ENCODE measurements at regions not wholly inside any gene's neighbourhood (a gene's known extent, or its start where the extent isn't known, plus 50 kb on each side); places are given as distances from the start of the nearest gene placed in this dataset.

- Histone ChIP-seq H3K27ac (ENCODE audit: low read depth, low read length) (no peak overlapping the region), H3K4me3 (ENCODE audit: low read length) (no peak overlapping the region), H3K27me3 (ENCODE audit: insufficient read depth, low read length, poor library complexity, severe bottlenecking) (no peaks in the 10 kb centered on the region), H3K36me3 (ENCODE audit: insufficient read depth, low read length) (no peaks in the 10 kb centered on the region), H3K9me3 (ENCODE audit: low read length) (no peaks in the 10 kb centered on the region), H3K4me1 (ENCODE audit: insufficient read depth, low read length) (no peaks in the 10 kb centered on the region)
- Mint-ChIP-seq H3K27ac (no peak overlapping the region), H3K9me3 (peaks cover 0 to 1% (median 0%) of the 10 kb centered on the region in 5 donors), H3K27me3 (no peaks in the 10 kb centered on the region), H3K4me3 (no peak overlapping the region), H3K4me1 (no peaks in the 10 kb centered on the region), H3K36me3 (no peaks in the 10 kb centered on the region)
- POLR2A ChIA-PET: no interaction called here
- CTCF ChIA-PET: interaction anchor here (1.0 to 1.9 kb wide), 2 partner anchors 12 to 206 kb away, joined by 3 to 5 read pairs; no protein-coding TSS in a partner anchor
- DNase-seq: no peak
Observed at GRCh38 chr13:77465603-77466195, 69.8 kb upstream of the SCEL start.

- Mint-ChIP-seq H3K4me1 (no peaks in the 10 kb centered on the region), H3K36me3 (no peaks in the 10 kb centered on the region), H3K4me3 (no peak overlapping the region), H3K9me3 (peaks cover 0 to 1% (median 0%) of the 10 kb centered on the region in 5 donors), H3K27ac (no peak overlapping the region), H3K27me3 (no peaks in the 10 kb centered on the region)
- CTCF ChIA-PET: no interaction called here
- Histone ChIP-seq H3K27ac (ENCODE audit: low read depth, low read length) (no peak overlapping the region), H3K4me3 (ENCODE audit: low read length) (no peak overlapping the region), H3K36me3 (ENCODE audit: insufficient read depth, low read length) (no peaks in the 10 kb centered on the region), H3K9me3 (ENCODE audit: low read length) (no peaks in the 10 kb centered on the region), H3K4me1 (ENCODE audit: insufficient read depth, low read length) (no peaks in the 10 kb centered on the region), H3K27me3 (ENCODE audit: insufficient read depth, low read length, poor library complexity, severe bottlenecking) (no peaks in the 10 kb centered on the region)
- no peak for DNase-seq
- POLR2A ChIA-PET: no interaction called here
Observed at GRCh38 chr13:77460195-77460594, 75.3 kb upstream of the SCEL start.

DNA sequence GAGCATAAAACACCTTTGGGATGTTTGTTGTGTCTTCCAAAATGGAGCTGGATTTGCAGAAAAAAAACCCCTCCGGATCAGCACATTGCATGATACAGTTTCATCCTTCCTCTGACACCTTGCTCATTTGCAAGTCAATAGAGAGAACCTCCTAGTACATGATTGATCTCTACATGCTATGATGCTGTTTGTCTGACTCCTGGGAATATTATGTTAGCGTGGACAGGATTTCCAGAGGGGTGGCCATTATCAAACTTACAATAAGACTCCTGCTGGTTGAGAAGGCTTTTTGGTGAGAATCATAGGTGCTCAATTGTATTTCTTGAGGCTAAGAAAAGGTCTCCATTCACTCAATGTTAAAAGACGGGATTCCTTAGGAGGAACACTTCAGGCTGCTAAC lies 75.9 kb upstream of the SCEL start:
- no peak for DNase-seq
- no peaks in the 10 kb centered on the region for H3K27me3 Mint-ChIP-seq
- ChIA-PET CTCF (interaction anchor here (0.6 kb wide), 1 partner anchor 19 kb away, joined by 3 read pairs; no protein-coding TSS in a partner anchor), POLR2A (no interaction called here)
- H3K4me1 Mint-ChIP-seq: no peaks in the 10 kb centered on the region
- Histone ChIP-seq H3K9me3 (ENCODE audit: low read length) (no peaks in the 10 kb centered on the region), H3K27me3 (ENCODE audit: insufficient read depth, low read length, poor library complexity, severe bottlenecking) (no peaks in the 10 kb centered on the region), H3K36me3 (ENCODE audit: insufficient read depth, low read length) (no peaks in the 10 kb centered on the region), H3K4me1 (ENCODE audit: insufficient read depth, low read length) (no peaks in the 10 kb centered on the region), H3K27ac (ENCODE audit: low read depth, low read length) (no peak overlapping the region), H3K4me3 (ENCODE audit: low read length) (no peak overlapping the region)
- no peak overlapping the region for H3K4me3 Mint-ChIP-seq
- H3K36me3 Mint-ChIP-seq: no peaks in the 10 kb centered on the region
- no peak overlapping the region for H3K27ac Mint-ChIP-seq
- H3K9me3 Mint-ChIP-seq: no peaks in the 10 kb centered on the region

GRCh38 chr13:77458736-77459135 lies 76.8 kb upstream of the SCEL start:
- Mint-ChIP-seq H3K4me3 (no peak overlapping the region), H3K27ac (no peak overlapping the region), H3K27me3 (no peaks in the 10 kb centered on the region), H3K36me3 (no peaks in the 10 kb centered on the region), H3K4me1 (no peaks in the 10 kb centered on the region), H3K9me3 (no peaks in the 10 kb centered on the region)
- Histone ChIP-seq H3K27ac (ENCODE audit: low read depth, low read length) (no peak overlapping the region), H3K4me3 (ENCODE audit: low read length) (no peak overlapping the region), H3K27me3 (ENCODE audit: insufficient read depth, low read length, poor library complexity, severe bottlenecking) (no peaks in the 10 kb centered on the region), H3K4me1 (ENCODE audit: insufficient read depth, low read length) (no peaks in the 10 kb centered on the region), H3K9me3 (ENCODE audit: low read length) (no peaks in the 10 kb centered on the region), H3K36me3 (ENCODE audit: insufficient read depth, low read length) (no peaks in the 10 kb centered on the region)
- ChIA-PET POLR2A (no interaction called here), CTCF (no interaction called here)
- no peak for DNase-seq

DNA sequence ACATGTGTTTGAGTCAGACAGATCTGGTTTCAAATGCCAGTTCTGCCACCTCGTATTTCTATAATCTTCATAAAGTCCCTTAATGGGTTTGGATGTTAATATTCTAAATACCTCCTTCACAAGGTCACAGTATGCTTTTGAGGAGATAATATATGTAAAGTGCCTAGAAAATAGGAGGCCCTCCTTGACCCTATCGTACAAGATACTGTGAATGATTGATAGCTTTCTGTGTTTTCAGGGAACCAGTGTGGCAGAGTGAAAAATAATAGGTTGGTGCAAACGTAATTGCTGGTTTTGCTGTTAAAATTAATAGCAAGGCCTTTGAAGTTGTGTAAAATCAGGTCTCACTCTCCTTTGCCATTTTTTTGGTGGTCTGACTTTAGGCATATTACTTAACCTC lies 77.5 kb upstream of the SCEL start:
- H3K9me3 Mint-ChIP-seq: no peaks in the 10 kb centered on the region
- CTCF ChIA-PET: no interaction called here

DNA sequence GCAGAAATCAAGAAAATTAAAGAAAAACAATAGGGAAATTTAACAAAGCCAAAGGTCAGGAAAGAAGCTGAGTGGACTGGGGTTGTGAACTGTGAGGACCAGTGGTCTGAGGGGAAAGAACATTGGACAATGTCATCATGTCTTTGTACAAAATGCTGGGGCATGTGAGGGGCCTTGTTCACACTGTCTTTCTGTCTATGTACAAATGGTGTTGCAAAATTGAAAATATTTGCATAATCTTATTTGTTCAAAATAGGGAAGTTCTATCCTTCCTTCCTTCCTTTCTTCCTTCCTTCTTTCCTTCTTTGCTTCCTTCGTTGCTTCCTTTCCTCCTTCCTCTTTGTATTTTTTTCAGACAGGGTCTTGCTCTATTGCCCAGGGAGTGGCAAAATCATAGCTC lies 79.2 kb upstream of the SCEL start:
- POLR2A ChIA-PET: no interaction called here
- no peaks in the 10 kb centered on the region for H3K27me3 ChIP-seq (ENCODE audit: insufficient read depth, low read length, poor library complexity, severe bottlenecking)

More for the DNA sequence above, 77.5 kb upstream of the SCEL start:
- Mint-ChIP-seq H3K27ac (no peak overlapping the region), H3K4me1 (no peaks in the 10 kb centered on the region), H3K4me3 (no peak overlapping the region), H3K27me3 (no peaks in the 10 kb centered on the region), H3K36me3 (no peaks in the 10 kb centered on the region)
- POLR2A ChIA-PET: no interaction called here
- Histone ChIP-seq H3K36me3 (ENCODE audit: insufficient read depth, low read length) (no peaks in the 10 kb centered on the region), H3K27me3 (ENCODE audit: insufficient read depth, low read length, poor library complexity, severe bottlenecking) (no peaks in the 10 kb centered on the region), H3K9me3 (ENCODE audit: low read length) (no peaks in the 10 kb centered on the region), H3K4me1 (ENCODE audit: insufficient read depth, low read length) (no peaks in the 10 kb centered on the region), H3K4me3 (ENCODE audit: low read length) (no peak overlapping the region), H3K27ac (ENCODE audit: low read depth, low read length) (no peak overlapping the region)
- DNase-seq: no peak

DNA sequence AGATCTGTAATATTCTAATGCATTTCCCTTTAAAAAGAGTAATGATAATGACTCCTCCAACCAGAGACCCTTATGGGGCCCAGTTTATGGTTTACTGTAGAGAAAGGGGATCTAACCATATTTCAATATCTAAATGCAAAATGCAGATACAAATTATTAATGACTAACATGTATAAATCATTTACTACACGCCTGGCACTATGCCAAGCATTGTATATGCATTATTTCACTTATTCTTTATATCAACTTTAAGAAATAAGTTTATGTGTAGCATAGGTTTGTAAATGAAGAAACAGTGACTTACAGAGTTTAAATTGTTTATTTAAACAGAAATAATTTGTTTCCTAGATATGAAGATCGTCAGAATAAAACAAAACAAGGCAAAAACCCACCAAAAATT lies 86.2 kb upstream of the SCEL start:
- Mint-ChIP-seq H3K9me3 (no peaks in the 10 kb centered on the region), H3K27ac (no peak overlapping the region), H3K36me3 (peaks cover 0 to 3% (median 1%) of the 10 kb centered on the region in 3 donors), H3K4me1 (no peaks in the 10 kb centered on the region), H3K27me3 (peaks cover 6 to 37% of the 10 kb centered on the region in 2 donors), H3K4me3 (no peak overlapping the region)
- no peaks in the 10 kb centered on the region for H3K9me3 ChIP-seq (ENCODE audit: low read length)
- no peak overlapping the region for H3K27ac ChIP-seq (ENCODE audit: low read depth, low read length)
- ChIA-PET POLR2A (no interaction called here), CTCF (no interaction called here)
- no peak overlapping the region for H3K4me3 ChIP-seq (ENCODE audit: low read length)
- H3K27me3 ChIP-seq (ENCODE audit: insufficient read depth, low read length, poor library complexity, severe bottlenecking): no peaks in the 10 kb centered on the region
- DNase-seq: no peak
- no peaks in the 10 kb centered on the region for H3K36me3 ChIP-seq (ENCODE audit: insufficient read depth, low read length)
- no peaks in the 10 kb centered on the region for H3K4me1 ChIP-seq (ENCODE audit: insufficient read depth, low read length)

More for the DNA sequence above, 79.2 kb upstream of the SCEL start:
- no peak overlapping the region for H3K4me3 Mint-ChIP-seq
- no peaks in the 10 kb centered on the region for H3K36me3 ChIP-seq (ENCODE audit: insufficient read depth, low read length)
- no peak for DNase-seq
- CTCF ChIA-PET: no interaction called here
- no peak overlapping the region for H3K27ac ChIP-seq (ENCODE audit: low read depth, low read length)
- H3K4me3 ChIP-seq (ENCODE audit: low read length): no peak overlapping the region
- no peaks in the 10 kb centered on the region for H3K4me1 Mint-ChIP-seq
- no peak overlapping the region for H3K27ac Mint-ChIP-seq
- H3K36me3 Mint-ChIP-seq: no peaks in the 10 kb centered on the region
- H3K9me3 ChIP-seq (ENCODE audit: low read length): no peaks in the 10 kb centered on the region
- H3K4me1 ChIP-seq (ENCODE audit: insufficient read depth, low read length): no peaks in the 10 kb centered on the region
- no peaks in the 10 kb centered on the region for H3K9me3 Mint-ChIP-seq
- peaks cover 0 to 6% of the 10 kb centered on the region in 2 donors for H3K27me3 Mint-ChIP-seq

- H3K4me3 Mint-ChIP-seq: no peak overlapping the region
- no peak for DNase-seq
- CTCF ChIA-PET: no interaction called here
- peaks cover 6 to 39% of the 10 kb centered on the region in 2 donors for H3K27me3 Mint-ChIP-seq
- POLR2A ChIA-PET: no interaction called here
- H3K9me3 Mint-ChIP-seq: no peaks in the 10 kb centered on the region
- no peaks in the 10 kb centered on the region for H3K9me3 ChIP-seq (ENCODE audit: low read length)
- no peak overlapping the region for H3K27ac ChIP-seq (ENCODE audit: low read depth, low read length)
- no peak overlapping the region for H3K27ac Mint-ChIP-seq
- H3K36me3 ChIP-seq (ENCODE audit: insufficient read depth, low read length): no peaks in the 10 kb centered on the region
- no peaks in the 10 kb centered on the region for H3K27me3 ChIP-seq (ENCODE audit: insufficient read depth, low read length, poor library complexity, severe bottlenecking)
- H3K4me1 ChIP-seq (ENCODE audit: insufficient read depth, low read length): no peaks in the 10 kb centered on the region
- peaks cover 0 to 3% (median 1%) of the 10 kb centered on the region in 3 donors for H3K36me3 Mint-ChIP-seq
- H3K4me3 ChIP-seq (ENCODE audit: low read length): no peak overlapping the region
- H3K4me1 Mint-ChIP-seq: no peaks in the 10 kb centered on the region
Observed at GRCh38 chr13:77448689-77449088, 86.8 kb upstream of the SCEL start.

DNA sequence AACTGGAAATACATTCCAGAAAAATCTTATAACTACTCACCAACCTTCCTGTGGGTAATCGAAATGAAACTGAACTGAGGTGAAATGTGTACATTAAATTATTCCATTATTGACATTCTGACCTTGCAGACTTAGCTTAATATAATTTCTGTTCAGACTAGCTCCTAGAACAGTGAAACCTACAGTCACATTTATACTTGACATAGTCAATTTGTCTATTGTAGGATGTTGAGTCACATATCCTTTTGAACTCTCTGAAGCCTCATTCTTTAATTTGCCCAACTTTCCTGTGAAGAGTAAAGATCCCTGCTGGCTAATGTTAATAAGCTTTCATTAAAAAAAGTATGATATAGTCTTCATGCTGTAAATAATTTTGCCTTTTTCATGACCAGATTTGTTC lies 92.0 kb upstream of the SCEL start:
- H3K27me3 ChIP-seq (ENCODE audit: insufficient read depth, low read length, poor library complexity, severe bottlenecking): no peaks in the 10 kb centered on the region

More for the DNA sequence above, 92.0 kb upstream of the SCEL start:
- ChIA-PET POLR2A (no interaction called here), CTCF (no interaction called here)
- H3K27ac Mint-ChIP-seq: no peak overlapping the region
- no peak for DNase-seq
- Histone ChIP-seq H3K36me3 (ENCODE audit: insufficient read depth, low read length) (no peaks in the 10 kb centered on the region), H3K4me1 (ENCODE audit: insufficient read depth, low read length) (no peaks in the 10 kb centered on the region), H3K9me3 (ENCODE audit: low read length) (no peaks in the 10 kb centered on the region), H3K4me3 (ENCODE audit: low read length) (no peak overlapping the region), H3K27ac (ENCODE audit: low read depth, low read length) (no peak overlapping the region)
- H3K4me1 Mint-ChIP-seq: no peaks in the 10 kb centered on the region
- no peak overlapping the region for H3K4me3 Mint-ChIP-seq
- H3K36me3 Mint-ChIP-seq: peaks cover 0 to 15% (median 0%) of the 10 kb centered on the region in 3 donors
- peaks cover 0 to 2% (median 1%) of the 10 kb centered on the region in 5 donors for H3K9me3 Mint-ChIP-seq
- peaks cover 8 to 30% of the 10 kb centered on the region in 2 donors for H3K27me3 Mint-ChIP-seq

Measured in CD8-positive, alpha-beta memory T cell (primary cell).